Stimulated activated naive CD8-positive, alpha-beta T cell treated with anti-CD3 and anti-CD28 coated beads, Interleukin-15, Interleukin-2, amounts not matched to agents 100 U/mL and 50 U/mL, for 24 hours (primary cell): ENCODE measurements at regions not wholly inside any gene's neighbourhood (a gene's known extent, or its start where the extent isn't known, plus 50 kb on each side); places are given as distances from the start of the nearest gene placed in this dataset.
"Not testable (repeated sequence)": the region's sequence is repeated elsewhere in the genome, so short reads cannot be mapped to it uniquely, and the experiment has no call there.

Experiments
- ATAC-seq: fragments of 150-1000 bp; cut with Tn5 transposase; one replicate; pipeline ENCODE4 v1.10.0; 2021
- DNase-seq: peaks from one replicate; pipeline ENCODE4 v3.0.0; 2021

GRCh38 chr2:22110244-22110651 is 986.5 kb downstream of the TDRD15 start:
- ATAC-seq (no peak), DNase-seq (no peak)

DNA sequence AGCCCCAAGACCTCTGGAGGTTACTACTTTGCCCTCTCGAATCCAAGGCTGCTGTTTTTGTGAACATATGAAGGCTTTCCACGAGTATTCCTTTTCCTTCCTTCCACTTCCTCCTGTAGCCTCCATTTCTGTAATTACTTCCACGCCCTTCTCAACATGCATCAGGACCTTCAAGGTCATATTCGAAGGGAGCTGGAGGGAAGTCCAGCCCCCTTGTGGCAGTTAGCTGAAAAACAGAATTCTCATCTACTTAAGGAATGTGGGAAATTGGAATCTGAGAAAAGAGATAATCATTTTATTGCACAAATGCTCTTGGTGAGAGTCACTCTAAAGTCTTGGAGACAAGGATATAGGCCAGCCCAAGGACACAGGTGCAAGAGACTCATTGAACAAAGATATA is 1000.2 kb downstream of the TDRD15 start:
- DNase-seq = no peak
- ATAC-seq = no peak

DNA sequence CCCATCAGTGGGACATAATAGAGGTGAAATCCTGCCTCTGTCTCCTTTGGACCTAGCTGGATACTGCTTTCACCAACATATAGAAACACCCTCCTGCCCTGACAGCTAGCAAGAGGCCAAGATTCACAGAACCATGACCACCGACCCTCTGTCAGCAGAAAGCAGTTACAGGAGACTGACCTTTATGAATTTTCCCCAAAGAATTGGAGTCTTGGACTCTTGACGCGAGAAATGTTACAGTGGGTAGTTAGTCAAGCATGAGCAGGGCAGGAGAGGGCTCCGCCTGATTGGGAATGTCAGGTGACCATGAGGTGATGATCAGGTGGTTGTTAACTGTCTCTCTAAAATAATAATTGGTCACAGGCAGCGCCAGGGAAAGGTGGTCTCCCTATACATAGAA is 1002.3 kb downstream of the TDRD15 start:
- ATAC-seq (no peak), DNase-seq (no peak)

DNA sequence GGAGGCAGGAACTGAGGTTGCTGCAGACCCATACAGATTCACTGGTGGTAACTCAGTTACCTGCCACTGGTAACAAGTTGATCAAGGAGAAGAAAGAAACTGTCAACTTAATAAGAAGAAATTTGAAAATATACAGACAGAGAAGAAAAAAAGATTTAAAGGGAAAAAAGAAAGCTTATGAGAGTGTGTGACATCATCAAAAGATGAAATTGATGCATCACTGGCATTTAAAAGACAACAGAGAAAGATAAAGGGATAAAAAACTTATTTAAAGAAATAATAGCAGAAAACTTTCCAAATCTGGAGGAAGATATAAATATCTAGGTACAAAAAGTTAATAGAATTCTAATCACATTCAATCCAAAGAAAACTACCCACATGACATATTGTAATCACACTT is 1003.2 kb downstream of the TDRD15 start:
- DNase-seq = no peak
- ATAC-seq = no peak

DNA sequence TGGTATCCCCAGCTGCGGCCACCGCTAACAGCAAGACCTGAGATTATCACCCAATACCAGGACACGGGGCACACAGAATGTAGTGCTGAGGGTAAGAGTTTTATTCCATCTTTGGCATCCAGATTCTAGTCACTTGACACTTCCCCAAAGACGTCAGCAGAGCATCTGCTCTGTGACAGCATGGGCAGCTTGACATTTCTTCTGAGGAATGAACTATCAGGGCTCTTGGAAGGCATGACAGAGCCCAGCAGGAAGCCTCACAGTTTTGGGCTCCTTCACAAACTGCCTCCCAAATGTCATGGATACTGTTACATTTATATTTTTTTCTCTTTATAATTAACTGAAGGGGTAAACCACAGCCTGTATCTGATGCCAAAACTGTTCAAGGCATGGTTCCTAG is 1010.7 kb downstream of the TDRD15 start:
- ATAC-seq = no peak
- DNase-seq = no peak

DNA sequence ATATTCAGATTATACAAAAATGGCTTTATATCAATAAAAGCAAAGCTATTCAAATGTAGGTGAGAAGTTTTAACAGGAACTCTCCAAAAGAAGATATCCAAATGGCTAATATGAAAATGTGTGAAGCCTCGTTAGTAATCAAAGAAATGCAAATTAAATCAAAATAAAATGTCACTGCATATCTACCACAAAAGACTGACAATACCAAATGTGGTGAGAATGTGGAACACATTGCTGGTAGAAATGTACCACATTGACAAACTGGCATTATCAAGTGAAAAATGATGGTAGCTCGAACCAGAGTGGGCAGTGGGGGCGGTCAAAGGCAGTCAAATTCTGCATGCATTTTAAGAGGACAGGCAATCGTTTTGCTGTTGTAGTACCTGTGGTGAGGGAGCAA is 1012.7 kb downstream of the TDRD15 start:
- no peak for ATAC-seq
- no peak for DNase-seq

GRCh38 chr2:22143840-22144239 is 1020.1 kb downstream of the TDRD15 start:
- DNase-seq (no peak), ATAC-seq (no peak)

DNA sequence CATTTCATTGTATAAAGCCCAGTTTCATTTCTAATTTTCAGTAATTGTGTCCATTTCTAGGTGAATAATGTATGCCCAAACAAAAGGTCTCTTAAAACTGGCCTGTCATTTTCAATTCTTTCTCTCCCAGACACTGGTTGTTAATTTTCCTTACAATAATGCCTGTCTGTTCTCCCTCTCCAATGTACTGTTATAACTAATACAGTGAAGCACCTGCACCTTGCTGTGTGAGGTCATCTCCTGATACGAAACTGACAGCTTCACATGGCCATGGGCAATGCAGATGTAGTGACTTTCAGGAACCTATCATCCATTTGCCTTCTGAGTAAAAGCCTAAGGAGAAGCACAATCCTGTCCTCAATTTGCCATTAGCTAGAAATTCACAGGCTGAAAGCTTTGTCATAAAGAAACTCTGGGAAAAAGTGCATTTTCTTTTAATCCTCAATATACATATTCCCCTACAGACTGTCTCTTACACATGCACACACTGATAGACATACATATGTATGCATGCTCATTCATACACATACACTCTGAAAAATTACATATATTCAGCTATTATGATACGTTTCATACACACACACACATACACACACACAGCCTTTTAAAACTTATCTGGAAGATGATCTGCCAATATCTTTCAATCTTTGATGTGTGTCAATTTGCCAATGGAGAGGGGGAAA is 1030.3 kb downstream of the TDRD15 start:
- DNase-seq (no peak), ATAC-seq (no peak)

DNA sequence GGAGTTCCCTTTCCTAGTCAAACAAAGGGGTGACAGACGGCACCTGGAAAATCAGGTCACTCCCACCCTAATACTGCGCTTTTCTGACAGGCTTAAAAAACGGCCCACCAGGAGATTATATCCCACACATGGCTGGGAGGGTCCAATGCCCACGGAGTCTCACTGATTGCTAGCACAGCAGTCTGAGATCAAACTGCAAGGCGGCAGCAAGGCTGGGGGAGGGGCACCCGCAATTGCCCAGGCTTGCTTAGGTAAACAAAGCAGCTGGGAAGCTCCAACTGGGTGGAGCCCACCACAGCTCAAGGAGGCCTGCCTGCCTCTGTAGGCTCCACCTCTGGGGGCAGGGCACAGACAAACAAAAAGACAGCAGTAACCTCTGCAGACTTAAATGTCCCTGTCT is 1032.9 kb downstream of the TDRD15 start:
- not testable (repeated sequence) for ATAC-seq, DNase-seq

DNA sequence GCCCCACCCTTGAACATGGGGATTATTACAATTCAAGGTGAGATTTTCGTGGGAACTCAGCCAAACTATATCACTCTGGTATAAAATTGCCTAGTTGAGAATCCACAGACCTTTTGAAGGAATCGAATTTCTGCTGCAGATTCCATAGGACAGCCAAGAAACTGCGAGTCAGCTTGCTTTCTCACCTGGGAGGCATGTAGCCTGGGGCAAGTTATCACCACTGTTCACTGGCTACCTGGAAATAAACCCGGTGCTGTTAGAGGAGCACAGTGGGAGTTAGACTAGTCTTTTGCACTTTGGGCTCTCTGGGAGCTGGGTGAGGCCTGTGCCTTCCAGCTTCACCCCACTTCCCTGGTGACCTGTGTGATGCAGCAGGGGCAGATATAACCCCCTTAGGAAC is 1043.5 kb downstream of the TDRD15 start:
- ATAC-seq = no peak
- DNase-seq = no peak

DNA sequence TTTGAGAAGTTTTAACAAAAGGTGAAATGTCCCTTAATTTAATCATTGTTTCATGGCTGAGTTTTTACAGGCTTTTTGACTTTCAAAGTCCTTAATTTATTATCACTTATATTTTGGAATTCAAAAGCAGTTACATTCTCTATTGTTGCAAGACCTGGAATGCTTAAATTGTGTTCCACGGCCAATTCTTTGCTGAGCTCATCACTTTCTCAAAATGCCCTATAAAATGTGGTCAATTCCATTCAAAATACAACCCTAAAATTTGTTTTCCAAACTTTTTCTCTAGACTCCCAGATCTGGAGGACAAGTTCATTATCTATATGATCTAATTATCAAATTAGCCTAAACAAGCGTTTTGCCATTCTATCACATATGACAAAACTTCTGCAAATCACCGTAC is 1051.2 kb downstream of the TDRD15 start:
- DNase-seq (no peak), ATAC-seq (no peak)

- ATAC-seq (no peak), DNase-seq (no peak)
Observed at GRCh38 chr2:22185251-22185650, 1061.5 kb downstream of the TDRD15 start.

GRCh38 chr2:22186261-22186828 is 1062.6 kb downstream of the TDRD15 start:
- not testable (repeated sequence) for ATAC-seq, DNase-seq

GRCh38 chr2:22189893-22190480 is 1066.2 kb downstream of the TDRD15 start:
- DNase-seq (no peak), ATAC-seq (no peak)

GRCh38 chr2:22194218-22194617 is 1070.5 kb downstream of the TDRD15 start:
- no peak for ATAC-seq
- DNase-seq = no peak

DNA sequence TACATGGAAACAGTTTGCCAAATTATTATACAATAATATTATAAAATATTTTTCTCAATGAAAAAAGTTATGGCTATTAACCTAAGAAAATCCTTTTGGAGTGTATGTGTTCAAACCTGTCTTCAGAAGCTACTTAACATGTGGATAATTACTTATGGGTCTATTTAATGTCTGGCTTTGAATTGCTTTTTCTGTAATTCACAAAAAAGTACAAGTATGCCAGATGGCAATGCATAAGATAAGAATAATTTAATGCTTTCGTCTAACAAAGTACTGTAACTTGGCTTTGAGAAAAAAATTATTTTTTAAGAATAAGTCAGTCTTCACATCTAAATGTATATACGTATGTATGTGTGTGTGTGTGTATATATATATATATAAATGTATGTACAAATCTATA is 1073.0 kb downstream of the TDRD15 start:
- no peak for DNase-seq
- ATAC-seq = no peak

GRCh38 chr2:22198381-22199283 is 1074.9 kb downstream of the TDRD15 start:
- no peak for ATAC-seq

GRCh38 chr2:22199994-22200393 is 1076.2 kb downstream of the TDRD15 start:
- no peak for ATAC-seq
- no peak for DNase-seq

More at GRCh38 chr2:22198381-22199283, 1074.9 kb downstream of the TDRD15 start:
- no peak for DNase-seq

- ATAC-seq = no peak
Observed at GRCh38 chr2:22209545-22209944, 1085.8 kb downstream of the TDRD15 start.

DNA sequence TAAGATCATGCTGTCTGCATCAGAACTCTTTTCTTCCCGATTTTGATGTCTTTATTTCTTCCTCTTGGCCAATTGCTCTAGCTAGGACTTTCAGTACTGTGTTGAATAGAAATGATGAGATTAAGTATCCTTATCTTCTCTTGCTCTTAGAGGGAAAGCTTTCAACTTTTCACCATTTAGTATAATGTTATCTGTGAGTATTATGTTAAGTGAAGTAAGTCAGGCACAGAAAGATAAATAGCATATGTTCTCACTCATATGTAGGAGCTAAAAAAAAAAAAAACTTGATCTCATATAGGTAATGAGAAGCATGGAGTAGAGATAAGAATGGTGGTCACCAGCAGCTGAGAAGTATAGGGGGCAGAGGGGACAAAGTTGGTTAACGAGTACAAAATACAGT is 1089.5 kb downstream of the TDRD15 start:
- DNase-seq (no peak), ATAC-seq (no peak)

More at GRCh38 chr2:22209545-22209944, 1085.8 kb downstream of the TDRD15 start:
- DNase-seq = no peak

- DNase-seq (no peak), ATAC-seq (no peak)
Observed at GRCh38 chr2:22215517-22215916, 1091.7 kb downstream of the TDRD15 start.

DNA sequence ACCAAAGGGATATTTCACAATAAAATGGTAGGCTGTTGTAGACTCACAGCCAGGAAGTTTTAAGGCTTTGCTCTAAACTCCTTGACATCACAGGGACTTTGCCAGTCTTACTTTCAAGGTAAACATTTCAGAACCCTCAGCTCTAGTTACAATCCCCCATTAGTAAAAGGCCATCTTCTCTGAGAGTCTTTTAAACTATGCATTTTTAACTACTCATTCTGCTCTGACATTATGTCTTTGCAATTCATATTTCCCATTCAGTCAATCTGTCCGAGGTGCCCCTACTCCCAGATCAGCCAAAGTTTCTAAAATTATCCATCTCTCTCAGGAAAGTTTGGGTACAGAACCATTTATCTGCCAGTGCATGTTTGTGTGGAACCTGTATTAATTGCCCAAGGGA is 1094.1 kb downstream of the TDRD15 start:
- no peak for DNase-seq

GRCh38 chr2:22221006-22221405 is 1097.2 kb downstream of the TDRD15 start:
- no peak for ATAC-seq
- no peak for DNase-seq

More for the DNA sequence above, 1094.1 kb downstream of the TDRD15 start:
- ATAC-seq = no peak
